Mucosa of rectum (tissue), 2 donors: ENCODE measurements at regions not wholly inside any gene's neighbourhood (a gene's known extent, or its start where the extent isn't known, plus 50 kb on each side); places are given as distances from the start of the nearest gene placed in this dataset.

ENCODE experiments used
- H3K27ac ChIP-seq, 2 donors: one replicate each; pipeline ENCODE4 v1.7.0; 2013; ENCODE audit warnings: inconsistent platforms in 2 of 2, low read depth in 2 of 2, low read length in 2 of 2
- H3K27me3 ChIP-seq, 2 donors: one replicate each; pipeline ENCODE4 v1.7.0; 2013; ENCODE audit warnings: low read length in 2 of 2; ENCODE audit not compliant: control insufficient read depth in 2 of 2, insufficient read depth in 2 of 2
- H3K36me3 ChIP-seq, 2 donors: one replicate each; pipeline ENCODE4 v1.7.0; 2013; ENCODE audit warnings: low read length in 2 of 2; ENCODE audit not compliant: control insufficient read depth in 2 of 2, insufficient read depth in 2 of 2
- H3K4me1 ChIP-seq, 2 donors: one replicate each; pipeline ENCODE4 v1.7.0; 2013; ENCODE audit warnings: low read length in 2 of 2, mild to moderate bottlenecking in 1 of 2; ENCODE audit not compliant: control insufficient read depth in 2 of 2, insufficient read depth in 2 of 2
- H3K4me3 ChIP-seq, 2 donors: one replicate each; pipeline ENCODE4 v1.7.0; 2013; ENCODE audit warnings: low read length in 2 of 2
- H3K9ac ChIP-seq, 2 donors: one replicate each; pipeline ENCODE4 v1.7.0; 2013; ENCODE audit warnings: low read length in 2 of 2, low read depth in 1 of 2, mild to moderate bottlenecking in 1 of 2
- H3K9me3 ChIP-seq, 2 donors: one replicate each; pipeline ENCODE4 v1.7.0; 2013; ENCODE audit warnings: low read length in 2 of 2; ENCODE audit not compliant: control insufficient read depth in 2 of 2
- donor health status: healthy.
- donor health status: Normal muscosa, but diverticular disease.

GRCh38 chr4:92031825-92032224 is 271.9 kb upstream of the GRID2 start:
- Histone ChIP-seq H3K36me3 (no peaks in the 10 kb centered on the region), H3K27me3 (no peaks in the 10 kb centered on the region), H3K9me3 (no peaks in the 10 kb centered on the region), H3K9ac (no peak overlapping the region), H3K4me3 (no peak overlapping the region), H3K4me1 (no peaks in the 10 kb centered on the region), H3K27ac (peak overlapping the region in 1 of 2 donors; percentile 5)

- no peaks in the 10 kb centered on the region for H3K36me3 ChIP-seq
- no peaks in the 10 kb centered on the region for H3K9me3 ChIP-seq
- H3K27me3 ChIP-seq = no peaks in the 10 kb centered on the region
- no peak overlapping the region for H3K27ac ChIP-seq
- H3K4me1 ChIP-seq = no peaks in the 10 kb centered on the region
- no peak overlapping the region for H3K9ac ChIP-seq
- no peak overlapping the region for H3K4me3 ChIP-seq
Observed at GRCh38 chr4:92035666-92036065, 268.1 kb upstream of the GRID2 start.

GRCh38 chr4:92045718-92046117 is 258.0 kb upstream of the GRID2 start:
- Histone ChIP-seq H3K9ac (no peak overlapping the region), H3K36me3 (no peaks in the 10 kb centered on the region), H3K27ac (no peak overlapping the region)

GRCh38 chr4:92047209-92047875 is 256.4 kb upstream of the GRID2 start:
- Histone ChIP-seq H3K4me3 (no peak overlapping the region), H3K9ac (no peak overlapping the region), H3K36me3 (no peaks in the 10 kb centered on the region), H3K4me1 (no peaks in the 10 kb centered on the region), H3K27me3 (no peaks in the 10 kb centered on the region), H3K9me3 (no peaks in the 10 kb centered on the region), H3K27ac (no peak overlapping the region)

More at GRCh38 chr4:92045718-92046117, 258.0 kb upstream of the GRID2 start:
- Histone ChIP-seq H3K9me3 (no peaks in the 10 kb centered on the region), H3K4me1 (no peaks in the 10 kb centered on the region), H3K4me3 (no peak overlapping the region), H3K27me3 (no peaks in the 10 kb centered on the region)

- Histone ChIP-seq H3K36me3 (no peaks in the 10 kb centered on the region), H3K9ac (no peak overlapping the region), H3K9me3 (no peaks in the 10 kb centered on the region), H3K4me1 (no peaks in the 10 kb centered on the region), H3K27ac (no peak overlapping the region), H3K27me3 (no peaks in the 10 kb centered on the region), H3K4me3 (no peak overlapping the region)
Observed at GRCh38 chr4:92050875-92051274, 252.9 kb upstream of the GRID2 start.

GRCh38 chr4:92059615-92060014 is 244.2 kb upstream of the GRID2 start:
- H3K27ac ChIP-seq = no peak overlapping the region
- no peaks in the 10 kb centered on the region for H3K9me3 ChIP-seq
- no peak overlapping the region for H3K9ac ChIP-seq
- no peaks in the 10 kb centered on the region for H3K4me1 ChIP-seq
- H3K4me3 ChIP-seq = no peak overlapping the region
- no peaks in the 10 kb centered on the region for H3K27me3 ChIP-seq
- H3K36me3 ChIP-seq = no peaks in the 10 kb centered on the region

GRCh38 chr4:92060333-92060732 is 243.4 kb upstream of the GRID2 start:
- Histone ChIP-seq H3K9me3 (no peaks in the 10 kb centered on the region), H3K4me3 (no peak overlapping the region), H3K36me3 (no peaks in the 10 kb centered on the region), H3K9ac (no peak overlapping the region), H3K27ac (no peak overlapping the region), H3K4me1 (no peaks in the 10 kb centered on the region), H3K27me3 (no peaks in the 10 kb centered on the region)

- H3K9me3 ChIP-seq = no peaks in the 10 kb centered on the region
Observed at GRCh38 chr4:92064574-92064973, 239.2 kb upstream of the GRID2 start.

GRCh38 chr4:92066485-92066884 is 237.3 kb upstream of the GRID2 start:
- Histone ChIP-seq H3K4me1 (no peaks in the 10 kb centered on the region), H3K36me3 (no peaks in the 10 kb centered on the region), H3K4me3 (no peak overlapping the region), H3K27me3 (no peaks in the 10 kb centered on the region), H3K9ac (no peak overlapping the region), H3K9me3 (peaks cover 0 to 5% of the 10 kb centered on the region in 2 donors), H3K27ac (no peak overlapping the region)

More at GRCh38 chr4:92064574-92064973, 239.2 kb upstream of the GRID2 start:
- Histone ChIP-seq H3K27me3 (no peaks in the 10 kb centered on the region), H3K9ac (no peak overlapping the region), H3K36me3 (no peaks in the 10 kb centered on the region), H3K4me1 (no peaks in the 10 kb centered on the region), H3K4me3 (no peak overlapping the region), H3K27ac (no peak overlapping the region)

- Histone ChIP-seq H3K9ac (no peak overlapping the region), H3K36me3 (no peaks in the 10 kb centered on the region), H3K4me3 (no peak overlapping the region), H3K27me3 (no peaks in the 10 kb centered on the region), H3K4me1 (no peaks in the 10 kb centered on the region), H3K27ac (no peak overlapping the region), H3K9me3 (peaks cover 0 to 8% of the 10 kb centered on the region in 2 donors)
Observed at GRCh38 chr4:92071587-92071986, 232.2 kb upstream of the GRID2 start.
